ENCODE measurements at regions not wholly inside any gene's neighbourhood (a gene's known extent, or its start where the extent isn't known, plus 50 kb on each side); places are given as distances from the start of the nearest gene placed in this dataset.

- DNase-seq: no peak
These were observed 97.2 kb upstream of the KCNK1 start for GRCh38 chr1:233516732-233517131.

GRCh38 chr1:233518344-233518743, 95.6 kb upstream of the KCNK1 start:
- DNase-seq: no peak

GRCh38 chr1:233520261-233521191, 93.4 kb upstream of the KCNK1 start:
- no peak for DNase-seq

GRCh38 chr1:233523047-233523446, 90.9 kb upstream of the KCNK1 start:
- no peak for DNase-seq

GRCh38 chr1:233527818-233528217, 86.1 kb upstream of the KCNK1 start:
- no peak for DNase-seq

GRCh38 chr1:233530665-233531386, 83.1 kb upstream of the KCNK1 start:
- no peak for DNase-seq

GRCh38 chr1:233540816-233541215, 73.1 kb upstream of the KCNK1 start:
- no peak for DNase-seq

- no peak for DNase-seq
These were observed 70.3 kb upstream of the KCNK1 start for GRCh38 chr1:233543338-233544255.

- DNase-seq: no peak
These were observed 69.6 kb upstream of the KCNK1 start for GRCh38 chr1:233544304-233544703.

GRCh38 chr1:233547726-233548125, 66.2 kb upstream of the KCNK1 start:
- DNase-seq: no peak

- DNase-seq: no peak
These were observed 64.5 kb upstream of the KCNK1 start for GRCh38 chr1:233549404-233549803.

GRCh38 chr1:233549917-233550316, 64.0 kb upstream of the KCNK1 start:
- DNase-seq: no peak

- no peak for DNase-seq
These were observed 59.9 kb upstream of the KCNK1 start for GRCh38 chr1:233554037-233554436.

GRCh38 chr1:233561708-233562426, 52.0 kb upstream of the KCNK1 start:
- DNase-seq: no peak
